PC-3 (cell line): ENCODE measurements at regions not wholly inside any gene's neighbourhood (a gene's known extent, or its start where the extent isn't known, plus 50 kb on each side); places are given as distances from the start of the nearest gene placed in this dataset.

Experiments used
- EZH2 ChIP-seq: fragments of 300-600 bp; sonication (generic); IDR thresholded peaks from one replicate; pipeline ENCODE4 v1.6.1; 2017; ENCODE audit warnings: antibody characterized with exemption, mild to moderate bottlenecking, low read length; ENCODE audit not compliant: unreplicated experiment
- EZH2phosphoT487 ChIP-seq: fragments of 300-600 bp; sonication (generic); IDR thresholded peaks from 2 replicates; pipeline ENCODE4 v1.6.1; 2018; ENCODE audit warnings: mild to moderate bottlenecking, antibody characterized with exemption, low read length, borderline replicate concordance
- TF ChIP-seq, protein P1 (sequence below): fragments of 300-600 bp; sonication (generic); conservative IDR thresholded peaks from 2 replicates; pipeline ENCODE4 v1.5.1; 2017; ENCODE audit warnings: antibody characterized with exemption, low read depth, mild to moderate bottlenecking, low read length

DNA sequence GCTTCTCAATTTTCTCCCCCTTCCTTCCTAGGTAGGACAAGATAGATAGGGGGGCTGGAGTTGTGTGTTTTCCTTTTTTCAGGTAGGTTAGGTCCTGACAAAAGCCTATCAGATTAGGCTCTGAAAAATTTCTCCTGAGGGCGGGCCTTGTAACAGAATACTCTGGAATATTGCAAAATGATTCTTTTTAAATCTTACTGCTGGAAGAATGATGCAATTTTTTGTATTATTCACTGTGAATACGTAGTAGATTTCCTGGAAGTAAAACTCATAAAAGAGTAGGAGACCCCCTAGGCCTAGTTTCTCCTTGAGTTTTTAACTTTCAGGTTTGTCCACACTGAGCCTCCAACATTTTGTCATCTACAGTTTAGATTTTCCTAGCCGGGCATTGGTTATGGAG is 1701.8 kb downstream of the EFNA5 start:
- TF ChIP-seq, protein P1, sequence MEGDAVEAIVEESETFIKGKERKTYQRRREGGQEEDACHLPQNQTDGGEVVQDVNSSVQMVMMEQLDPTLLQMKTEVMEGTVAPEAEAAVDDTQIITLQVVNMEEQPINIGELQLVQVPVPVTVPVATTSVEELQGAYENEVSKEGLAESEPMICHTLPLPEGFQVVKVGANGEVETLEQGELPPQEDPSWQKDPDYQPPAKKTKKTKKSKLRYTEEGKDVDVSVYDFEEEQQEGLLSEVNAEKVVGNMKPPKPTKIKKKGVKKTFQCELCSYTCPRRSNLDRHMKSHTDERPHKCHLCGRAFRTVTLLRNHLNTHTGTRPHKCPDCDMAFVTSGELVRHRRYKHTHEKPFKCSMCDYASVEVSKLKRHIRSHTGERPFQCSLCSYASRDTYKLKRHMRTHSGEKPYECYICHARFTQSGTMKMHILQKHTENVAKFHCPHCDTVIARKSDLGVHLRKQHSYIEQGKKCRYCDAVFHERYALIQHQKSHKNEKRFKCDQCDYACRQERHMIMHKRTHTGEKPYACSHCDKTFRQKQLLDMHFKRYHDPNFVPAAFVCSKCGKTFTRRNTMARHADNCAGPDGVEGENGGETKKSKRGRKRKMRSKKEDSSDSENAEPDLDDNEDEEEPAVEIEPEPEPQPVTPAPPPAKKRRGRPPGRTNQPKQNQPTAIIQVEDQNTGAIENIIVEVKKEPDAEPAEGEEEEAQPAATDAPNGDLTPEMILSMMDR: no peak
- no peak for TF ChIP-seq EZH2phosphoT487
- TF ChIP-seq EZH2: no peak
